ENCODE measurements at regions not wholly inside any gene's neighbourhood (a gene's known extent, or its start where the extent isn't known, plus 50 kb on each side); places are given as distances from the start of the nearest gene placed in this dataset.

DNA sequence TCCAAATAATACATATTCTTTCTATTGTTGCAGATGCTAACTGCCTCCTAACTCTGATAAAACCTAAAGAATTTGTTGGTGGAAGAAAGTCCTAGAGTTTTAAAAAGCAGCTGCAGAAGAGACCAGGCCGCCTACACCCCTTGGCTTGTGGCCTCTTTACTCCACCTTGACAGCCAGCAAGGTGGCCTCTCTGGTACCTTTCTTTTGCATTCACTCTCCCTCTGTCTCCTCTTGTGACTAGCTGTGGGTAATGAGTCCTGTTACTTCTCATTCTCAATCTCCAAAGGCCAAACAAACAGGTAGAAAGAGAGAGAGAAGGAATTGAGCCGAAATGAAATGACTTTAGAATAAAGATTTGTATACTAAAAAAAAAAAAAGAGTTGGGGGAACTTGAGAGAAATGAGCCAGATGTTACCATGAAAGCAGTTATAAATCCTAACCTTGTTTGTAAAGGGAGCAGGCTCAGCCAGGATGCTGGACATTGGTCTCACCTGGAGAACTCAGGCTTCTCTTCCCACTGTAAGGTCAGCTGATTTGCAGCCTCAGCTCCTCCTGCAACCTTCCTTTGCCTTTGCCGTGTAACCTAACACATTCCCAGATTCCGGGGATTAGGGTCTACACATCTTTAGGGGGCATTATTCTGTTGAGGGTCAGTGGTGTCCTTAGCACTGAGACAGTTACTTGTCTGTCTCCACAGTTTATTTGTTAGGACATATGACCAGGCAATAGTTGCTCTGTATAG, 164.1 kb upstream of the IRF2BP2 start:
- TF ChIP-seq POLR2A (IDR thresholded peaks at IDR 0.05) (no peak), CTCF (IDR thresholded peaks at IDR 0.05) (no peak), POLR2AphosphoS5 (IDR thresholded peaks at IDR 0.05) (no peak), EP300 (IDR thresholded peaks at IDR 0.05) (no peak)
